ENCODE measurements at regions not wholly inside any gene's neighbourhood (a gene's known extent, or its start where the extent isn't known, plus 50 kb on each side); places are given as distances from the start of the nearest gene placed in this dataset.

DNA sequence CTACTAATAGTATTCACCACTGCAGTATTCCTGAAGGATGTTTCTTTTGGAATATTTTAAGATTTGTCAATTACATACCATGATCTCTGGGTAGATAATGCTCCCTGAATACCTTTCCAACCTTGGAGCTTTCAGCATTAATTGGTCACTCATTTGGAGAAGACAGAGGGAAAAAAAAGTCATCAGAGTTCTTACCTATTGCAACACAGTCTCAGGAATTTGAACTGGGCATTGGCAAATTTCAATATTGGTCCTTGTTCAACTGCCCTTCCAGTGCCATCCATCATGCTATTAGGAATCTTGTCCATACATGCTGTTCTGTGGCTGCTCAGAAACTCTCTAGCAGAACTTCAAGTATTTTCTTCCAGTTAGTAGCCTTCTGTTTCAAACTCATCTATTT is 83.6 kb upstream of the KCNJ3 start:
- ATAC-seq, result no peak
- TF ChIP-seq POLR2A (IDR thresholded peaks at IDR 0.05; ENCODE audit: low read length) (no peak), HOXA7 (CRISPR knock-in tag; IDR thresholded peaks at IDR 0.05) (no peak), JUNB (IDR thresholded peaks at IDR 0.05) (no peak)
- TF ChIP-seq, protein P1, sequence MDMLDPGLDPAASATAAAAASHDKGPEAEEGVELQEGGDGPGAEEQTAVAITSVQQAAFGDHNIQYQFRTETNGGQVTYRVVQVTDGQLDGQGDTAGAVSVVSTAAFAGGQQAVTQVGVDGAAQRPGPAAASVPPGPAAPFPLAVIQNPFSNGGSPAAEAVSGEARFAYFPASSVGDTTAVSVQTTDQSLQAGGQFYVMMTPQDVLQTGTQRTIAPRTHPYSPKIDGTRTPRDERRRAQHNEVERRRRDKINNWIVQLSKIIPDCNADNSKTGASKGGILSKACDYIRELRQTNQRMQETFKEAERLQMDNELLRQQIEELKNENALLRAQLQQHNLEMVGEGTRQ (IDR thresholded peaks at IDR 0.05), result no peak
- POLR2A ChIA-PET, result no interaction called here
- Histone ChIP-seq H3K4me2 (no peak overlapping the region), H3K27ac (no peak overlapping the region), H3K4me3 (no peak overlapping the region), H3K9me3 (no peaks in the 10 kb centered on the region), H3K4me1 (no peaks in the 10 kb centered on the region)
- no peak for DNase-seq (ENCODE audit: low read depth in 1 of 2, low spot score in 1 of 2)
- CTCF ChIA-PET, result no interaction called here
- no peak for FAIRE-seq

DNA sequence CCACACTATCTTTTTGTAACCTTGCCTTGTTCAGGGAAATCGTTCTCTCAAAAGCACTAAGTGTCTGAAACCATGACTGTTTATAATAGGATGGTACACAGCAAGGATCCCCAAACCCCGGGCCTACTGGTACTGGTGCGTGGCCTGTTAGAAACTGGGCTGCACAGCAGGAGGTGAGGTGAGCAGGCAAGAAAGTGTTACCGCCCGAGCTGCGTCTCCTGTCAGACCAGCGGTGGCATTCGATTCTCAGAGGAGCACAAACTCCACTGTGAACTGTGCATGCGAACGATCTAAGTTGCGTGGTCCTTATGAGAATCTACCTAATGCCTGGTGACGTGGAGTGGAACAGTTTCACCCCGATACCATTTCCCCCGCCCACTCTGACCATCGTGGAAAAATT is 81.8 kb upstream of the KCNJ3 start:
- DNase-seq (ENCODE audit: low read depth in 1 of 2, low spot score in 1 of 2) (no peak), FAIRE-seq (no peak), ATAC-seq (no peak)
- 71% methylated on average over 13 of the region's 15 CpGs for WGBS (ENCODE audit: missing lambda C conversion rate)
- Histone ChIP-seq H3K4me2 (no peak overlapping the region), H3K4me1 (no peaks in the 10 kb centered on the region), H3K9me3 (no peaks in the 10 kb centered on the region), H3K27ac (no peak overlapping the region), H3K4me3 (no peak overlapping the region)
- POLR2A ChIA-PET, result no interaction called here
- CTCF ChIA-PET, result no interaction called here
- TF ChIP-seq EP300 (IDR thresholded peaks at IDR 0.05) (no peak), ZSCAN20 (CRISPR knock-in tag; IDR thresholded peaks at IDR 0.05) (no peak), EHF (CRISPR knock-in tag; IDR thresholded peaks at IDR 0.05) (no peak), HDAC2 (IDR thresholded peaks at IDR 0.05) (no peak), CHD2 (IDR thresholded peaks at IDR 0.05; ENCODE audit: low read length, partially characterized antibody) (no peak)
- TF ChIP-seq, protein P2, sequence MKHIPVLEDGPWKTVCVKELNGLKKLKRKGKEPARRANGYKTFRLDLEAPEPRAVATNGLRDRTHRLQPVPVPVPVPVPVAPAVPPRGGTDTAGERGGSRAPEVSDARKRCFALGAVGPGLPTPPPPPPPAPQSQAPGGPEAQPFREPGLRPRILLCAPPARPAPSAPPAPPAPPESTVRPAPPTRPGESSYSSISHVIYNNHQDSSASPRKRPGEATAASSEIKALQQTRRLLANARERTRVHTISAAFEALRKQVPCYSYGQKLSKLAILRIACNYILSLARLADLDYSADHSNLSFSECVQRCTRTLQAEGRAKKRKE (CRISPR knock-in tag; IDR thresholded peaks at IDR 0.05; ENCODE audit: low read depth), result no peak
- TF ChIP-seq, protein P1 (IDR thresholded peaks at IDR 0.05), result no peak

DNA sequence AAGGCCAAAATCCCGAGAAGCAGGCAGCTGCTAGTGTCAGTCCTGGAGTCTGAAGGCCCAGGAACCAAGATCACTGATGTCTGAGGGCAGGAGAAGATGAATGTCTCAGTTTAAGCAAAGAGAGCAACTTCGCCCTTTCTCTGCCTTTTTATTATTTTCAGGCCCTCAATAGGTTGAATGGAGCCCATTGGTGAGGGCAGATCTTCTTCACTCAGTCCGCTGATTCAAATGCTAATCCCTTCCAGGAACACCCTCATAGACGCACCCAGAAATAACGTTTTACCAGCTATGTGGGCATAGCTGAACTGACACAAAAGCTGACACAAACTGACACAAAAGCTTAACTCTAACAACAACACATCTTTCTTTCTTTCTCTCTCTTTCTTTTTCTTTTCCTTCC is 78.0 kb upstream of the KCNJ3 start:
- POLR2A ChIA-PET, result no interaction called here
- Histone ChIP-seq H3K27ac (no peak overlapping the region), H3K4me2 (no peak overlapping the region), H3K9me3 (no peaks in the 10 kb centered on the region), H3K4me1 (no peaks in the 10 kb centered on the region), H3K4me3 (no peak overlapping the region)
- no peak for ATAC-seq
- TF ChIP-seq EP300 (IDR thresholded peaks at IDR 0.05) (no peak), CHD4 (IDR thresholded peaks at IDR 0.05; ENCODE audit: borderline replicate concordance) (no peak), FOSB (CRISPR knock-in tag; IDR thresholded peaks at IDR 0.05) (no peak), FOXS1 (CRISPR knock-in tag; IDR thresholded peaks at IDR 0.05) (no peak), NR3C1 (IDR thresholded peaks at IDR 0.05) (no peak), RNF2 (IDR thresholded peaks at IDR 0.05; ENCODE audit: borderline replicate concordance, low read depth) (no peak), CBX2 (IDR thresholded peaks at IDR 0.05; ENCODE audit: borderline replicate concordance, low read depth) (no peak), JUN (IDR thresholded peaks at IDR 0.05) (no peak), NFE2L2 (conservative IDR thresholded peaks at IDR 0.05; ENCODE audit: low read length) (no peak), RCOR1 (IDR thresholded peaks at IDR 0.05; ENCODE audit: low read depth, low read length) (no peak), BHLHE40 (IDR thresholded peaks at IDR 0.05; ENCODE audit: low read depth, low read length) (no peak), ZNF302 (CRISPR knock-in tag; IDR thresholded peaks at IDR 0.05) (no peak)
- TF ChIP-seq, protein P3, sequence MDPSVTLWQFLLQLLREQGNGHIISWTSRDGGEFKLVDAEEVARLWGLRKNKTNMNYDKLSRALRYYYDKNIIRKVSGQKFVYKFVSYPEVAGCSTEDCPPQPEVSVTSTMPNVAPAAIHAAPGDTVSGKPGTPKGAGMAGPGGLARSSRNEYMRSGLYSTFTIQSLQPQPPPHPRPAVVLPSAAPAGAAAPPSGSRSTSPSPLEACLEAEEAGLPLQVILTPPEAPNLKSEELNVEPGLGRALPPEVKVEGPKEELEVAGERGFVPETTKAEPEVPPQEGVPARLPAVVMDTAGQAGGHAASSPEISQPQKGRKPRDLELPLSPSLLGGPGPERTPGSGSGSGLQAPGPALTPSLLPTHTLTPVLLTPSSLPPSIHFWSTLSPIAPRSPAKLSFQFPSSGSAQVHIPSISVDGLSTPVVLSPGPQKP (IDR thresholded peaks at IDR 0.05; ENCODE audit: low read depth, low read length), result no peak
- TF ChIP-seq, protein P1 (IDR thresholded peaks at IDR 0.05), result no peak
- TF ChIP-seq, protein P4, sequence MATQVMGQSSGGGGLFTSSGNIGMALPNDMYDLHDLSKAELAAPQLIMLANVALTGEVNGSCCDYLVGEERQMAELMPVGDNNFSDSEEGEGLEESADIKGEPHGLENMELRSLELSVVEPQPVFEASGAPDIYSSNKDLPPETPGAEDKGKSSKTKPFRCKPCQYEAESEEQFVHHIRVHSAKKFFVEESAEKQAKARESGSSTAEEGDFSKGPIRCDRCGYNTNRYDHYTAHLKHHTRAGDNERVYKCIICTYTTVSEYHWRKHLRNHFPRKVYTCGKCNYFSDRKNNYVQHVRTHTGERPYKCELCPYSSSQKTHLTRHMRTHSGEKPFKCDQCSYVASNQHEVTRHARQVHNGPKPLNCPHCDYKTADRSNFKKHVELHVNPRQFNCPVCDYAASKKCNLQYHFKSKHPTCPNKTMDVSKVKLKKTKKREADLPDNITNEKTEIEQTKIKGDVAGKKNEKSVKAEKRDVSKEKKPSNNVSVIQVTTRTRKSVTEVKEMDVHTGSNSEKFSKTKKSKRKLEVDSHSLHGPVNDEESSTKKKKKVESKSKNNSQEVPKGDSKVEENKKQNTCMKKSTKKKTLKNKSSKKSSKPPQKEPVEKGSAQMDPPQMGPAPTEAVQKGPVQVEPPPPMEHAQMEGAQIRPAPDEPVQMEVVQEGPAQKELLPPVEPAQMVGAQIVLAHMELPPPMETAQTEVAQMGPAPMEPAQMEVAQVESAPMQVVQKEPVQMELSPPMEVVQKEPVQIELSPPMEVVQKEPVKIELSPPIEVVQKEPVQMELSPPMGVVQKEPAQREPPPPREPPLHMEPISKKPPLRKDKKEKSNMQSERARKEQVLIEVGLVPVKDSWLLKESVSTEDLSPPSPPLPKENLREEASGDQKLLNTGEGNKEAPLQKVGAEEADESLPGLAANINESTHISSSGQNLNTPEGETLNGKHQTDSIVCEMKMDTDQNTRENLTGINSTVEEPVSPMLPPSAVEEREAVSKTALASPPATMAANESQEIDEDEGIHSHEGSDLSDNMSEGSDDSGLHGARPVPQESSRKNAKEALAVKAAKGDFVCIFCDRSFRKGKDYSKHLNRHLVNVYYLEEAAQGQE (IDR thresholded peaks at IDR 0.05), result no peak
- DNase-seq (ENCODE audit: low read depth in 1 of 2, low spot score in 1 of 2), result no peak
- 48% methylated on average over 5 of the region's 5 CpGs for WGBS (ENCODE audit: missing lambda C conversion rate)
- CTCF ChIA-PET, result interaction anchor here (0.6 kb wide), 1 partner anchor 21 kb away, joined by 4 read pairs; no protein-coding TSS in a partner anchor
- no peak for FAIRE-seq

All from A549 (cell line).